Neural cell (in vitro differentiated cells): ENCODE measurements at regions not wholly inside any gene's neighbourhood (a gene's known extent, or its start where the extent isn't known, plus 50 kb on each side); places are given as distances from the start of the nearest gene placed in this dataset.
"Not testable (repeated sequence)": the region's sequence is repeated elsewhere in the genome, so short reads cannot be mapped to it uniquely, and the experiment has no call there.

ENCODE experiments used
- H2AFZ ChIP-seq: fragments of 200-600, 300-800 bp; sonication (generic), shearing (Covaris generic); 2 replicates; pipeline ENCODE4 v1.6.0; 2014; ENCODE audit warnings: low read depth, mild to moderate bottlenecking, antibody characterized with exemption, low read length, moderate library complexity
- H3F3A ChIP-seq: fragments of 200-600 bp; shearing (Covaris generic); 2 replicates; pipeline ENCODE4 v1.6.1; 2016; ENCODE audit warnings: mild to moderate bottlenecking, moderate library complexity, mixed read lengths, antibody characterized with exemption, low read length; ENCODE audit not compliant: insufficient read depth, poor library complexity, severe bottlenecking
- H3K27ac ChIP-seq: fragments of 200-600, 300-800 bp; sonication (generic), shearing (Covaris generic); 2 replicates; pipeline ENCODE4 v1.5.1; 2014; ENCODE audit warnings: mild to moderate bottlenecking, low read length, moderate library complexity
- H3K27me3 ChIP-seq: fragments of 300-800, 200-600 bp; sonication (generic), shearing (Covaris generic); 2 replicates; pipeline ENCODE4 v1.6.0; 2014; ENCODE audit warnings: mild to moderate bottlenecking, low read depth, low read length, moderate library complexity; ENCODE audit not compliant: insufficient read depth
- H3K36me3 ChIP-seq: fragments of 300-800, 200-600 bp; sonication (generic), shearing (Covaris generic); 2 replicates; pipeline ENCODE4 v1.5.1; 2014; ENCODE audit warnings: mild to moderate bottlenecking, antibody characterized with exemption, low read length, moderate library complexity; ENCODE audit not compliant: insufficient read depth
- H3K4me2 ChIP-seq: fragments of 300-800, 200-600 bp; sonication (generic), shearing (Covaris generic); 2 replicates; pipeline ENCODE4 v1.6.0; 2014; ENCODE audit warnings: mild to moderate bottlenecking, low read length
- H3K4me3 ChIP-seq: fragments of 300-800, 200-600 bp; sonication (generic), shearing (Covaris generic); 2 replicates; pipeline ENCODE4 v1.5.1; 2014; ENCODE audit warnings: mild to moderate bottlenecking, low read length, moderate library complexity
- H3K79me2 ChIP-seq: fragments of 200-600 bp; shearing (Covaris generic); replicated peaks from 2 replicates; pipeline ENCODE4 v1.6.0; 2014; ENCODE audit warnings: mild to moderate bottlenecking, low read length, moderate library complexity; ENCODE audit not compliant: insufficient read depth
- H3K9ac ChIP-seq: fragments of 300-800, 200-600 bp; sonication (generic), shearing (Covaris generic); 2 replicates; pipeline ENCODE4 v1.6.1; 2016; ENCODE audit warnings: mild to moderate bottlenecking, low read length, mixed read lengths
- H3K9me2 ChIP-seq: fragments of 200-600 bp; shearing (Covaris generic); 2 replicates; pipeline ENCODE4 v1.6.1; 2016; ENCODE audit warnings: mild to moderate bottlenecking, low read length, mixed read lengths; ENCODE audit not compliant: insufficient read depth
- H3K9me3 ChIP-seq: fragments of 200-600, 300-800 bp; sonication (generic), shearing (Covaris generic); 2 replicates; pipeline ENCODE4 v1.6.1; 2016; ENCODE audit warnings: mild to moderate bottlenecking, mixed run types, low read length, moderate library complexity, mixed read lengths
- H4K20me1 ChIP-seq: fragments of 200-600 bp; shearing (Covaris generic); 2 replicates; pipeline ENCODE4 v1.6.1; 2016; ENCODE audit warnings: mild to moderate bottlenecking, mixed run types; ENCODE audit not compliant: insufficient read depth
- EP300 ChIP-seq: fragments of 450-650 bp; conservative IDR thresholded peaks from 2 replicates; pipeline ENCODE4 v1.6.1; 2014; ENCODE audit warnings: antibody characterized with exemption, mild to moderate bottlenecking, moderate library complexity; ENCODE audit not compliant: poor library complexity, severe bottlenecking
- EZH2 ChIP-seq: fragments of 200-600, 300-800 bp; shearing (Covaris generic), sonication (generic); IDR thresholded peaks from 2 replicates; pipeline ENCODE4 v1.6.1; 2014; ENCODE audit warnings: antibody characterized with exemption, low read length, borderline replicate concordance, mild to moderate bottlenecking; ENCODE audit not compliant: insufficient read depth, poor library complexity, severe bottlenecking
- MXI1 ChIP-seq: fragments of 450-650 bp; conservative IDR thresholded peaks from 2 replicates; pipeline ENCODE4 v1.6.1; 2014; ENCODE audit warnings: antibody characterized with exemption, mild to moderate bottlenecking; ENCODE audit not compliant: poor library complexity, severe bottlenecking
- POLR2AphosphoS5 ChIP-seq: IDR thresholded peaks from 2 replicates; pipeline ENCODE4 v1.6.1; 2012
- RAD21 ChIP-seq: fragments of 450-650 bp; conservative IDR thresholded peaks from 2 replicates; pipeline ENCODE4 v1.6.1; 2014; ENCODE audit warnings: antibody characterized with exemption, mild to moderate bottlenecking, moderate library complexity
- SMC3 ChIP-seq: fragments of 450-650 bp; conservative IDR thresholded peaks from 2 replicates; pipeline ENCODE4 v1.6.1; 2014; ENCODE audit warnings: antibody characterized with exemption, mild to moderate bottlenecking, moderate library complexity; ENCODE audit not compliant: poor library complexity
- TAF1 ChIP-seq: IDR thresholded peaks from 2 replicates; pipeline ENCODE4 v1.6.1; 2012; ENCODE audit warnings: low read depth
- TF ChIP-seq, protein P1 (sequence below): fragments of 450-650 bp; IDR thresholded peaks from 2 replicates; pipeline ENCODE4 v1.5.1; 2014; ENCODE audit warnings: antibody characterized with exemption, mild to moderate bottlenecking, moderate library complexity; ENCODE audit not compliant: poor library complexity, severe bottlenecking
- TF ChIP-seq, protein P2 (sequence below): IDR thresholded peaks from 2 replicates; pipeline ENCODE4 v1.6.1; 2012; ENCODE audit warnings: borderline replicate concordance

DNA sequence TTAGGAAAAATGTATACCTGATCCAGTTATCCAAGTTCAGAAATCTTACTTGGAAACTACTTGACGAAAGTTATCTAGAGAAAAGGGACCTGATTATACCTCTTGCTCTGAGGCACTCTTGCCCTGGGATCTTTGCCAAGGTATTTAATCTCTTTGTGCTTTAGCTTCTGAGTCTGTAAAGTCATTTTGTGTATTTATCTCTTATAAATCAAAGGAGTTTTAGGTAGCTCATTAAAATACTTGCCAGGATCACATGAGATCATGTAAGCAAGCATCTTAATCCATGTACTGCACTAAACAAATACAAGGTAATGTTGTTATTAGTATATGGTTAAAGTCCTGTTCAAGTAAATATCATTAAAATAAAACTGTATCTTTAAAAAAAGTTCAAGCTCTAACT is 147.5 kb downstream of the IPO8 start:
- Histone ChIP-seq H3K4me3 (no peak overlapping the region), H2AFZ (no peak overlapping the region)

DNA sequence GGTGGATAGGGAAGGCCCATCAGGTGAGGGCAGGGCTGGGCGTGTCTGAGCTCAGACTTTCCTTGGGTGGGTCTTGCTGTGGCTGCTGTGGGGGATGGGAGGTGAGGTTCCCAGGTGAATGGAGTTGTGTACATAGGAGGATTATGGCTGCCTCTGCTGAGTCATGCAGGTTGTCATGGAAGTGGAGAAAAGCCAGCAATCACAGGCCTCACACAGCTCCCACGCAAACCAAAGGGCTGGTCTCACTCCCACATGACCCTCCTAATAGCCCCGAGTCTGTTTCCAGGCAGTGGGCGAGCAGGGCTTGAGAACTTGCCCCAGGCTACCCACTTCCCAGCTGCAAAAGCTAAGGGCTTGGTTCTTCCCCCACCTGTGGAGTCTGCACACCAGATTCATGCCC is 149.5 kb downstream of the IPO8 start:
- Histone ChIP-seq H4K20me1 (no peaks in the 10 kb centered on the region), H3K9me3 (no peaks in the 10 kb centered on the region), H3K9me2 (no peaks in the 10 kb centered on the region), H2AFZ (no peak overlapping the region), H3K4me2 (no peak overlapping the region), H3K79me2 (no peaks in the 10 kb centered on the region), H3K4me3 (no peak overlapping the region), H3K36me3 (no peaks in the 10 kb centered on the region), H3K27ac (no peak overlapping the region), H3F3A (no peaks in the 10 kb centered on the region), H3K27me3 (no peaks in the 10 kb centered on the region), H3K9ac (no peak overlapping the region)
- TF ChIP-seq SMC3 (no peak), MXI1 (no peak), EP300 (no peak), POLR2AphosphoS5 (no peak), TAF1 (no peak), RAD21 (no peak), EZH2 (no peak)
- TF ChIP-seq, protein P1, sequence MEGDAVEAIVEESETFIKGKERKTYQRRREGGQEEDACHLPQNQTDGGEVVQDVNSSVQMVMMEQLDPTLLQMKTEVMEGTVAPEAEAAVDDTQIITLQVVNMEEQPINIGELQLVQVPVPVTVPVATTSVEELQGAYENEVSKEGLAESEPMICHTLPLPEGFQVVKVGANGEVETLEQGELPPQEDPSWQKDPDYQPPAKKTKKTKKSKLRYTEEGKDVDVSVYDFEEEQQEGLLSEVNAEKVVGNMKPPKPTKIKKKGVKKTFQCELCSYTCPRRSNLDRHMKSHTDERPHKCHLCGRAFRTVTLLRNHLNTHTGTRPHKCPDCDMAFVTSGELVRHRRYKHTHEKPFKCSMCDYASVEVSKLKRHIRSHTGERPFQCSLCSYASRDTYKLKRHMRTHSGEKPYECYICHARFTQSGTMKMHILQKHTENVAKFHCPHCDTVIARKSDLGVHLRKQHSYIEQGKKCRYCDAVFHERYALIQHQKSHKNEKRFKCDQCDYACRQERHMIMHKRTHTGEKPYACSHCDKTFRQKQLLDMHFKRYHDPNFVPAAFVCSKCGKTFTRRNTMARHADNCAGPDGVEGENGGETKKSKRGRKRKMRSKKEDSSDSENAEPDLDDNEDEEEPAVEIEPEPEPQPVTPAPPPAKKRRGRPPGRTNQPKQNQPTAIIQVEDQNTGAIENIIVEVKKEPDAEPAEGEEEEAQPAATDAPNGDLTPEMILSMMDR: no peak
- TF ChIP-seq, protein P2, sequence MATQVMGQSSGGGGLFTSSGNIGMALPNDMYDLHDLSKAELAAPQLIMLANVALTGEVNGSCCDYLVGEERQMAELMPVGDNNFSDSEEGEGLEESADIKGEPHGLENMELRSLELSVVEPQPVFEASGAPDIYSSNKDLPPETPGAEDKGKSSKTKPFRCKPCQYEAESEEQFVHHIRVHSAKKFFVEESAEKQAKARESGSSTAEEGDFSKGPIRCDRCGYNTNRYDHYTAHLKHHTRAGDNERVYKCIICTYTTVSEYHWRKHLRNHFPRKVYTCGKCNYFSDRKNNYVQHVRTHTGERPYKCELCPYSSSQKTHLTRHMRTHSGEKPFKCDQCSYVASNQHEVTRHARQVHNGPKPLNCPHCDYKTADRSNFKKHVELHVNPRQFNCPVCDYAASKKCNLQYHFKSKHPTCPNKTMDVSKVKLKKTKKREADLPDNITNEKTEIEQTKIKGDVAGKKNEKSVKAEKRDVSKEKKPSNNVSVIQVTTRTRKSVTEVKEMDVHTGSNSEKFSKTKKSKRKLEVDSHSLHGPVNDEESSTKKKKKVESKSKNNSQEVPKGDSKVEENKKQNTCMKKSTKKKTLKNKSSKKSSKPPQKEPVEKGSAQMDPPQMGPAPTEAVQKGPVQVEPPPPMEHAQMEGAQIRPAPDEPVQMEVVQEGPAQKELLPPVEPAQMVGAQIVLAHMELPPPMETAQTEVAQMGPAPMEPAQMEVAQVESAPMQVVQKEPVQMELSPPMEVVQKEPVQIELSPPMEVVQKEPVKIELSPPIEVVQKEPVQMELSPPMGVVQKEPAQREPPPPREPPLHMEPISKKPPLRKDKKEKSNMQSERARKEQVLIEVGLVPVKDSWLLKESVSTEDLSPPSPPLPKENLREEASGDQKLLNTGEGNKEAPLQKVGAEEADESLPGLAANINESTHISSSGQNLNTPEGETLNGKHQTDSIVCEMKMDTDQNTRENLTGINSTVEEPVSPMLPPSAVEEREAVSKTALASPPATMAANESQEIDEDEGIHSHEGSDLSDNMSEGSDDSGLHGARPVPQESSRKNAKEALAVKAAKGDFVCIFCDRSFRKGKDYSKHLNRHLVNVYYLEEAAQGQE: no peak

More for the DNA sequence above, 147.5 kb downstream of the IPO8 start:
- no peak for TF ChIP-seq SMC3
- TF ChIP-seq EP300: no peak
- TF ChIP-seq, protein P1: no peak
- no peak for TF ChIP-seq RAD21
- no peak for TF ChIP-seq POLR2AphosphoS5
- TF ChIP-seq TAF1: no peak
- no peak for TF ChIP-seq EZH2
- no peak for TF ChIP-seq MXI1
- TF ChIP-seq, protein P2: no peak
- no peak overlapping the region for H3K27ac ChIP-seq
- no peaks in the 10 kb centered on the region for H3K9me3 ChIP-seq
- no peak overlapping the region for H3K9ac ChIP-seq
- no peaks in the 10 kb centered on the region for H3K27me3 ChIP-seq
- no peaks in the 10 kb centered on the region for H3K9me2 ChIP-seq
- no peaks in the 10 kb centered on the region for H3K36me3 ChIP-seq
- no peaks in the 10 kb centered on the region for H4K20me1 ChIP-seq
- no peak overlapping the region for H3K4me2 ChIP-seq
- no peaks in the 10 kb centered on the region for H3K79me2 ChIP-seq
- no peaks in the 10 kb centered on the region for H3F3A ChIP-seq

DNA sequence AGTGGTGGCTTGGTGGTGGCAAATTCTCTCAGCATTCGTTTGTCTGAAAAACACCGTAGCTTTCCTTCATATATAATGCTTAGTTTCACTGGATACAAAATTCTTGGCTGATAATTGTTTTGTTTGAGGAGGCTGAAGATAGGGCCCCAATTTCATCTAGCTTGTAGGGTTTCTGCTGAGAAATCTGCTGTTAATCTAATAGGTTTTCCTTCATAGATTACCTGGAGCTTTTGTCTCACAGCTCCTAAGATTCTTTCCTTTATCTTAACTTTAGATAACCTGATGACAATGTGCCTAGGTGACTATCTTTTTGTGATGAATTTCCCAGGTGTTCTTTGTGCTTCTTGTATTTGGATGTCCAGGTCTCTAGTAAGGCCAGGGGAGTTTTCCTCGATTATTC is 151.0 kb downstream of the IPO8 start:
- H4K20me1 ChIP-seq, H3K36me3 ChIP-seq, H3K4me3 ChIP-seq, H2AFZ ChIP-seq, H3K9ac ChIP-seq, H3K9me3 ChIP-seq, H3K9me2 ChIP-seq, H3K79me2 ChIP-seq, H3K27me3 ChIP-seq, H3K4me2 ChIP-seq, H3K27ac ChIP-seq, H3F3A ChIP-seq: not testable (repeated sequence)
